GM12878 (cell line): ENCODE measurements at regions not wholly inside any gene's neighbourhood (a gene's known extent, or its start where the extent isn't known, plus 50 kb on each side); places are given as distances from the start of the nearest gene placed in this dataset.

ENCODE experiments used
- ATAC-seq: fragments of 200-7000 bp; cut with Tn5 transposase; 3 replicates; pipeline ENCODE4 v1.9.1; 2020; ENCODE audit warnings: mild to moderate bottlenecking, moderate library complexity
- BruUV-seq: library from RNA; stranded (reverse); fragments of 400-500 nt; replicated peaks from 2 replicates; lab custom pipeline; 2021; lab: Mats Ljungman, UMichigan
- CTCF ChIA-PET: fragments of 300-600 bp; sonication (Branson Sonifier 250); formaldehyde crosslinking; extraction: SDS; loops from one replicate; lab custom pipeline; 2021; ENCODE audit warnings: inconsistent platforms; lab: Yijun Ruan, JAX
- POLR2A ChIA-PET: fragments of 350-600 bp; formaldehyde crosslinking; extraction: SDS; loops from one replicate; lab custom pipeline; 2021; ENCODE audit warnings: inconsistent platforms; lab: Charles Lee
- RAD21 ChIA-PET: fragments of 300-600 bp; sonication (Branson Sonifier 250); formaldehyde crosslinking; loops from one replicate; lab custom pipeline; 2023; ENCODE audit warnings: antibody characterized with exemption; ENCODE audit not compliant: unreplicated experiment; lab: Charles Lee
- SMC1A ChIA-PET: fragments of 300-600 bp; sonication (Branson Sonifier 250); formaldehyde crosslinking; loops from one replicate; lab custom pipeline; 2023; ENCODE audit not compliant: unreplicated experiment, uncharacterized antibody; lab: Charles Lee
- DNase-seq: peaks from one replicate; pipeline ENCODE4 v3.0.0-alpha.2; 2011; ENCODE audit warnings: low read depth, low spot score
- FAIRE-seq: peaks from 3 replicates; lab custom pipeline; 2011; peaks lifted over from hg19 to GRCh38; lab: Jason Lieb, UNC
- H2AFZ ChIP-seq: 2 replicates; pipeline ENCODE4 v1.6.0; 2011; ENCODE audit warnings: low read depth, low read length, control low read depth; ENCODE audit not compliant: control insufficient read depth
- H3K27ac ChIP-seq: 2 replicates; pipeline ENCODE4 v1.5.1; 2011; ENCODE audit warnings: control low read depth; ENCODE audit not compliant: control insufficient read depth, insufficient read depth
- H3K27me3 ChIP-seq, 2 experiments: replicated peaks in 1 of 2; 2 replicates each; pipeline versions ENCODE4 v1.6.0 to v1.6.1; 2011; ENCODE audit warnings: low read length in 1 of 2; ENCODE audit not compliant: control insufficient read depth in 2 of 2, insufficient read depth in 2 of 2
- H3K36me3 ChIP-seq, 2 experiments: 2 replicates each; pipeline ENCODE4 v1.5.1; 2011; ENCODE audit warnings: low read length in 1 of 2; ENCODE audit not compliant: control insufficient read depth in 2 of 2, insufficient read depth in 2 of 2
- H3K4me1 ChIP-seq: 2 replicates; pipeline ENCODE4 v1.6.1; 2011; ENCODE audit warnings: mild to moderate bottlenecking, low read length, moderate library complexity, mixed read lengths; ENCODE audit not compliant: control insufficient read depth, insufficient read depth
- H3K4me2 ChIP-seq: 2 replicates; pipeline ENCODE4 v1.6.0; 2011; ENCODE audit warnings: control low read depth; ENCODE audit not compliant: control insufficient read depth, insufficient read depth
- H3K4me3 ChIP-seq: fragments of 200-600 bp; sonication (generic); 2 replicates; pipeline ENCODE4 v1.5.1; 2016
- H3K79me2 ChIP-seq: 2 replicates; pipeline ENCODE4 v1.6.0; 2011; ENCODE audit warnings: low read length; ENCODE audit not compliant: control insufficient read depth, insufficient read depth
- H3K9ac ChIP-seq: 2 replicates; pipeline ENCODE4 v1.8.0; 2011; ENCODE audit warnings: low read length, control low read depth, mixed read lengths; ENCODE audit not compliant: control insufficient read depth, insufficient read depth
- H3K9me3 ChIP-seq: replicated peaks from 3 replicates; pipeline ENCODE4 v1.5.1; 2011; ENCODE audit warnings: mild to moderate bottlenecking, low read length; ENCODE audit not compliant: control insufficient read depth, insufficient read depth
- H4K20me1 ChIP-seq: 2 replicates; pipeline ENCODE4 v1.6.0; 2011; ENCODE audit not compliant: control insufficient read depth, insufficient read depth
- BCL3 ChIP-seq: IDR thresholded peaks from 2 replicates; pipeline ENCODE4 v1.6.1; 2011; ENCODE audit warnings: borderline replicate concordance, low read depth, mild to moderate bottlenecking, moderate library complexity, low read length; ENCODE audit not compliant: insufficient read depth, poor library complexity, severe bottlenecking
- CBX3 ChIP-seq: fragments of 200-600 bp; sonication (generic); IDR thresholded peaks from 2 replicates; pipeline ENCODE4 v1.6.1; 2016; ENCODE audit warnings: low read depth, borderline replicate concordance
- CREB1 ChIP-seq: IDR thresholded peaks from 2 replicates; pipeline ENCODE4 v1.6.1; 2012; ENCODE audit warnings: low read depth, mild to moderate bottlenecking, inconsistent platforms
- E2F8 ChIP-seq: fragments of 450-650 bp; IDR thresholded peaks from 2 replicates; pipeline ENCODE4 v1.6.1; 2018; ENCODE audit warnings: mild to moderate bottlenecking, low read depth, moderate library complexity; ENCODE audit not compliant: partially characterized antibody
- EZH2 ChIP-seq: IDR thresholded peaks from 2 replicates; pipeline ENCODE4 v1.6.1; 2012; ENCODE audit warnings: low read depth, mild to moderate bottlenecking, control low read depth, inconsistent platforms, low read length, borderline replicate concordance; ENCODE audit not compliant: control insufficient read depth
- HDAC6 ChIP-seq: fragments of 200-600 bp; sonication (generic); IDR thresholded peaks from one replicate; pipeline ENCODE4 v1.8.0; 2017; ENCODE audit warnings: antibody characterized with exemption; ENCODE audit not compliant: unreplicated experiment
- IKZF2 ChIP-seq, 2 experiments: fragments of 450-650 bp; IDR thresholded peaks; 2 replicates each; pipeline ENCODE4 v1.6.1; 2017; ENCODE audit warnings: mild to moderate bottlenecking in 2 of 2, moderate library complexity in 2 of 2
- JUNB ChIP-seq: IDR thresholded peaks from 2 replicates; pipeline ENCODE4 v1.6.1; 2016; ENCODE audit warnings: antibody characterized with exemption, mild to moderate bottlenecking
- PKNOX1 ChIP-seq: fragments of 450-650 bp; IDR thresholded peaks from 2 replicates; pipeline ENCODE4 v1.6.1; 2016; ENCODE audit warnings: mild to moderate bottlenecking
- SPI1 ChIP-seq: IDR thresholded peaks from 2 replicates; pipeline ENCODE4 v1.6.1; 2011; ENCODE audit warnings: low read depth, mild to moderate bottlenecking, low read length, moderate library complexity, borderline replicate concordance; ENCODE audit not compliant: insufficient read depth
- SRF ChIP-seq, 2 experiments: IDR thresholded peaks; 2 replicates each; pipeline ENCODE4 v1.6.1; 2011; ENCODE audit warnings: low read depth in 2 of 2, low read length in 2 of 2, mild to moderate bottlenecking in 1 of 2, moderate library complexity in 1 of 2
- TBL1XR1 ChIP-seq: IDR thresholded peaks from 2 replicates; pipeline ENCODE4 v1.6.1; 2012; ENCODE audit warnings: low read depth, low read length, improper control_type of control experiment
- YY1 ChIP-seq: IDR thresholded peaks from 2 replicates; pipeline ENCODE4 v1.6.1; 2011; ENCODE audit warnings: low read depth, mild to moderate bottlenecking, low read length
- ZBTB40 ChIP-seq: fragments of 450-650 bp; IDR thresholded peaks from 2 replicates; pipeline ENCODE4 v1.6.1; 2016; ENCODE audit warnings: mild to moderate bottlenecking, moderate library complexity, borderline replicate concordance
- in situ Hi-C: fragments of 300-500 bp; cut with MboI; formaldehyde crosslinking; loops from 9 replicates; pipeline ENCODE4 v1.14.3; 2018; ENCODE audit warnings: mixed read lengths
- intact Hi-C: fragments of 100-400 bp; cut with micrococcal nuclease; formaldehyde crosslinking; loops from one replicate; pipeline ENCODE4 v1.14.2; 2022; ENCODE audit not compliant: unreplicated experiment

- no TSS peak for BruUV-seq
- DNase-seq (no peak), ATAC-seq (no peak), FAIRE-seq (no peak)
- TF ChIP-seq SRF (IDR thresholded peaks at IDR 0.05; ENCODE audit: low read depth in 2 of 2, low read length in 2 of 2) (no peak), CBX3 (no peak), ZBTB40 (no peak), JUNB (no peak), PKNOX1 (no peak), TBL1XR1 (no peak), IKZF2 (IDR thresholded peaks at IDR 0.05) (no peak), CREB1 (no peak), SPI1 (no peak), EZH2 (no peak), BCL3 (no peak), YY1 (no peak), HDAC6 (no peak), E2F8 (no peak)
- POLR2A ChIA-PET = interaction anchor here (0.5 kb wide), 1 partner anchor 162 kb away, joined by 4 read pairs; no protein-coding TSS in a partner anchor
- RAD21 ChIA-PET = interaction anchor here (0.9 to 1.0 kb wide), 2 partner anchors 24 to 102 kb away, joined by 3 read pairs; no protein-coding TSS in a partner anchor
- no peaks in the 10 kb centered on the region for H3K9me3 ChIP-seq
- no peak overlapping the region for H3K27ac ChIP-seq
- H3K4me1 ChIP-seq = no peaks in the 10 kb centered on the region
- no peaks in the 10 kb centered on the region for H4K20me1 ChIP-seq
- no peak overlapping the region for H2AFZ ChIP-seq
- H3K36me3 ChIP-seq = no peaks in the 10 kb centered on the region
- H3K4me3 ChIP-seq = no peak overlapping the region
- SMC1A ChIA-PET = interaction anchor here (0.6 to 1.1 kb wide), 4 partner anchors 10 to 155 kb away, joined by 3 read pairs; no protein-coding TSS in a partner anchor
- no peaks in the 10 kb centered on the region for H3K27me3 ChIP-seq
- intact Hi-C loops = no loop called here
- no peaks in the 10 kb centered on the region for H3K79me2 ChIP-seq
- no peak overlapping the region for H3K4me2 ChIP-seq
- H3K9ac ChIP-seq = no peak overlapping the region
- CTCF ChIA-PET = interaction anchor here (1.0 to 1.6 kb wide), 2 partner anchors 11 to 165 kb away, joined by 4 to 5 read pairs; no protein-coding TSS in a partner anchor
- in situ Hi-C loops = no loop called here
Observed at GRCh38 chr7:131147604-131148003, 180.1 kb upstream of the MKLN1 start.
